Putamen (tissue), 1 donor: ENCODE measurements at regions not wholly inside any gene's neighbourhood (a gene's known extent, or its start where the extent isn't known, plus 50 kb on each side); places are given as distances from the start of the nearest gene placed in this dataset.
"Not testable (repeated sequence)": the region's sequence is repeated elsewhere in the genome, so short reads cannot be mapped to it uniquely, and the experiment has no call there.

Source experiments
- DNase-seq: peaks from one replicate; pipeline ENCODE4 v3.0.0-alpha.2; 2016; ENCODE audit warnings: low spot score

GRCh38 chr10:18735711-18736110 lies 76.5 kb downstream of the ARL5B start:
- DNase-seq, result no peak

- DNase-seq, result no peak
Observed at GRCh38 chr10:18737236-18737635, 78.0 kb downstream of the ARL5B start.

- no peak for DNase-seq
Observed at GRCh38 chr10:18737841-18738240, 78.6 kb downstream of the ARL5B start.

- no peak for DNase-seq
Observed at GRCh38 chr10:18738835-18739234, 79.6 kb downstream of the ARL5B start.

GRCh38 chr10:18743926-18744325 lies 84.7 kb downstream of the ARL5B start:
- no peak for DNase-seq

GRCh38 chr10:18753312-18753895 lies 94.2 kb downstream of the ARL5B start:
- no peak for DNase-seq

GRCh38 chr10:18759575-18759974 lies 100.3 kb downstream of the ARL5B start:
- no peak for DNase-seq

GRCh38 chr10:18760836-18761235 lies 101.6 kb downstream of the ARL5B start:
- DNase-seq, result no peak

- no peak for DNase-seq
Observed at GRCh38 chr10:18767981-18768380, 108.8 kb downstream of the ARL5B start.

GRCh38 chr10:18773180-18773579 lies 113.9 kb downstream of the ARL5B start:
- DNase-seq, result no peak

GRCh38 chr10:18777258-18777657 lies 118.0 kb downstream of the ARL5B start:
- DNase-seq, result no peak

- no peak for DNase-seq
Observed at GRCh38 chr10:18786478-18786877, 127.2 kb downstream of the ARL5B start.

GRCh38 chr10:18793951-18794350 lies 134.7 kb downstream of the ARL5B start:
- no peak for DNase-seq

- no peak for DNase-seq
Observed at GRCh38 chr10:18795549-18795948, 136.3 kb downstream of the ARL5B start.

- DNase-seq, result no peak
Observed at GRCh38 chr10:18797286-18797685, 138.1 kb downstream of the ARL5B start.

GRCh38 chr10:18822156-18822555 lies 162.9 kb downstream of the ARL5B start:
- DNase-seq, result no peak

- DNase-seq, result no peak
Observed at GRCh38 chr10:18829259-18829658, 170.0 kb downstream of the ARL5B start.

GRCh38 chr10:18830277-18830676 lies 171.0 kb downstream of the ARL5B start:
- no peak for DNase-seq

- DNase-seq, result not testable (repeated sequence)
Observed at GRCh38 chr10:18856623-18857022, 192.0 kb upstream of the MALRD1 start.

- DNase-seq, result no peak
Observed at GRCh38 chr10:18859659-18860058, 188.9 kb upstream of the MALRD1 start.

GRCh38 chr10:18860186-18860585 lies 188.4 kb upstream of the MALRD1 start:
- DNase-seq, result no peak

GRCh38 chr10:18860631-18861240 lies 187.9 kb upstream of the MALRD1 start:
- DNase-seq, result no peak

GRCh38 chr10:18861382-18861781 lies 187.2 kb upstream of the MALRD1 start:
- DNase-seq, result no peak

- DNase-seq, result no peak
Observed at GRCh38 chr10:18866852-18867251, 181.7 kb upstream of the MALRD1 start.
